ENCODE measurements at regions not wholly inside any gene's neighbourhood (a gene's known extent, or its start where the extent isn't known, plus 50 kb on each side); places are given as distances from the start of the nearest gene placed in this dataset.

DNA sequence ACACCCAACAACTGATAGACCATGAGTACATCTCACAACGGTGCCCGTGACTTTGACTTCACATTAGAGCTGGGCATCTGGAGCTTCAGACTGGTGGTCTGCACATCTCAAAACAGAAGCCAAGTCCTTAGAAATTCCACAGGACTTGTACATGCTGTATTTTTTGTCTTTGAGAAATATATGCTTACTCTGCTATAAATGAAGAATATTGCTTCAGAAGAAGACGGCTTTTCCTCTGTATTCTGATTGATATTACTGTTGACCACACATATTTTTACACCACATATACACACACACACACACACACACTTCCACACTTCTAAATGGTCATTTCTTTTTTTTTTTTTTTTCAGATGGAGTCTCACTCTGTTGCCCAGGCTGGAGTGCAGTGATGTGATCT lies 338.3 kb upstream of the KIF2A start:
- no peak for DNase-seq (ENCODE audit: low read depth, low spot score)
- in situ Hi-C loops (cut with HindIII; ENCODE audit: low pct_unique_long_range_greater_than_20kb, low sequenced_read_pairs): no loop called here

GRCh38 chr5:61969347-61969746 lies 336.7 kb upstream of the KIF2A start:
- in situ Hi-C loops (cut with HindIII; ENCODE audit: low pct_unique_long_range_greater_than_20kb, low sequenced_read_pairs): no loop called here
- DNase-seq (ENCODE audit: low read depth, low spot score): no peak

DNA sequence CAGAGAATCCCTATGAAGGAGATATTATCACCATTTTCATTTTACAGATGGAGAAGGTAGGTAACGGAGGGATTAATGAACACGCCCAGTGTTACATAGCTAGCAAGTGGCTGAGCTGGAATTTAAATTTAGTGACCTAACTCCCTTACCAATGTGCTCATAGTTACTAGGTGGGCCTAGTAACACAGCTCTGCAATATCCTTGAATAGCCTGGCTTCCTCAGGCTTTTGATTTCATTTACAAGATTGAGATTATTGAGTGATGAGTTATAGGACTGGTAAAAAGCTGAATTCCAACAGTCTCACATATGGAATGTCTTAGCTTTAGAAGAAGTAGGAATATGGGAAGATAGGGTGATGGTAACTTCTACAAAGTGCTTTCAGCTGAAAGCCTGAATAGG lies 336.3 kb upstream of the KIF2A start:
- in situ Hi-C loops (cut with HindIII; ENCODE audit: low pct_unique_long_range_greater_than_20kb, low sequenced_read_pairs): no loop called here
- no peak for DNase-seq (ENCODE audit: low read depth, low spot score)

DNA sequence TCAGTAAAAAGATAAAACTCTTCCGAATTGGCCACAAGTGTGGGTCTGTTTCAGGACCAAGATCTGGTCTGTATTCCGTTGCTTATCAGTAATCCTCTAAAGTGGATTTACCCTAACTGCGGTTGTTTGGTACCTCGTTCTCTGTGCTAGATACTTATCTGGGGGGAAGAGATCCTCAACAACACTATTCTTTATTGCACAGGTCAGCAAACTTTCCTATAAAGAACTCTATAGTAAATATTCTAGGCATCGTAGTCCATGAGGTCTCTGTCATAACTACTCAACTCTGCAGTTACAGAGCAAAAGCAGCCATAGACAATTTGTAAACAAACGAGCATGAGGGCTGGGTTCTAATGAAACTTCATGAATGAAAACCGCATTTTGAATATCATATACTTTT lies 335.8 kb upstream of the KIF2A start:
- DNase-seq (ENCODE audit: low read depth, low spot score): no peak
- in situ Hi-C loops (cut with HindIII; ENCODE audit: low pct_unique_long_range_greater_than_20kb, low sequenced_read_pairs): no loop called here

DNA sequence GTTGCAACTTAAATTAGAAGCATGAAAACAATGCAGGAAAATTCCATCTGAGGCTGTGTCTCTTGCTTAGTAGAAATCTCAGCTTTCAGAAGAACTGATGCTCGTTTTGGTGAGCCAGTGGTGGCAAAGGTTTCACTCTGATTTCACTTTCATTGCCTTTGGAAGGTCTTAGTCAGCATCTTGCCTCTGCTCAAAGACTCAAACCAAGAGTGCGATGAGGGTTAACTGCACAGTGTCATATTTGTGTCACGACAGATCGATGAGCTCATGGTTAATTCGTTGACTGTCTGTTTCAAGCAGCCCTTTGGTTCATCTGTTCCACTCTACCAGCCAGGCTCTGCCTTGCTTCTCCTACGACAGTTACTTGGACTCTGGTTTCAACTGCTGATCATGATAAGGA lies 331.3 kb upstream of the KIF2A start:
- in situ Hi-C loops (cut with HindIII; ENCODE audit: low pct_unique_long_range_greater_than_20kb, low sequenced_read_pairs): no loop called here

GRCh38 chr5:61981886-61982285 lies 324.1 kb upstream of the KIF2A start:
- no peak for DNase-seq (ENCODE audit: low read depth, low spot score)
- in situ Hi-C loops (cut with HindIII; ENCODE audit: low pct_unique_long_range_greater_than_20kb, low sequenced_read_pairs): no loop called here

More for the DNA sequence above, 331.3 kb upstream of the KIF2A start:
- DNase-seq (ENCODE audit: low read depth, low spot score): no peak

DNA sequence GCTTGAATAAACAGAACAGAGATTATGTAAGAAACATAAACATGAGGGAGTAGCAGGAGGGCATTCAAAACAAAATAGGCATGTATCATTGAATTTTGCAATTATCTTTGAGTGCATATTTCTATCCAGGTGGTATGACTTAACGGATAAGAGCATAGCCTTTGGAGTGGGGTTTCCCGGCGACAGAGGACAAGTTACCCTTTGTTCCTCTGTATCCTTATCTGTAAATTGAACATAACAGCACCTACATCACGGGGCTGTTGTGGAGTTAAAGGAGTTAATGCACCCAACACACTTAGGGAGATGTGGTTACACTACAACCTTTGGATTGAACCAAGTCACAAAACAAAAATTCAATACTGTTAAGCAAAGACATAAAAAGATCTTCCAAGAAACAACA lies 314.6 kb upstream of the KIF2A start:
- DNase-seq (ENCODE audit: low read depth, low spot score): no peak
- in situ Hi-C loops (cut with HindIII; ENCODE audit: low pct_unique_long_range_greater_than_20kb, low sequenced_read_pairs): no loop called here

- in situ Hi-C loops (cut with HindIII; ENCODE audit: low pct_unique_long_range_greater_than_20kb, low sequenced_read_pairs): no loop called here
- no peak for DNase-seq (ENCODE audit: low read depth, low spot score)
These were observed 314.1 kb upstream of the KIF2A start for GRCh38 chr5:61991866-61992265.

- DNase-seq (ENCODE audit: low read depth, low spot score): no peak
- in situ Hi-C loops (cut with HindIII; ENCODE audit: low pct_unique_long_range_greater_than_20kb, low sequenced_read_pairs): no loop called here
These were observed 312.6 kb upstream of the KIF2A start for GRCh38 chr5:61993295-61993927.

GRCh38 chr5:61994171-61994570 lies 311.8 kb upstream of the KIF2A start:
- no peak for DNase-seq (ENCODE audit: low read depth, low spot score)
- in situ Hi-C loops (cut with HindIII; ENCODE audit: low pct_unique_long_range_greater_than_20kb, low sequenced_read_pairs): no loop called here

- no peak for DNase-seq (ENCODE audit: low read depth, low spot score)
- in situ Hi-C loops (cut with HindIII; ENCODE audit: low pct_unique_long_range_greater_than_20kb, low sequenced_read_pairs): no loop called here
These were observed 310.5 kb upstream of the KIF2A start for GRCh38 chr5:61995486-61995885.

DNA sequence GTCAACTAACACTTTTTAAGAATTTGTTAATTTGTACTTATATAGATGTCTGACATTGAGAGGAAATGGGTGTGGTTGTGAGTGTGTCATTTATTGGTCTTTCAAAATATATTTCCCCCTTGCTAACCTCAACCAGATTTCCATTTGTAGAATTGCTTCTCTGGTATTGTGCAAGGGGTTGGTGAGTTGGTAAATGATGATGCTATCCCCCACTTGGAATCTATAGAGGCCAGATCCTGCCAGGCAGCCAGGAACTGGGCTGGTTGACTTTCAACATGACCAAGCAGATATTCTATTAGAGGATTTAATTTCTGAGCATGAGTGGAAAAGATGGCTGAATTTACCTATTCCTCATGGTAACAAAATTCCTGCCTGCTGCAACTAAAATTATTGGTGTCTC lies 306.6 kb upstream of the KIF2A start:
- no peak for DNase-seq (ENCODE audit: low read depth, low spot score)

GRCh38 chr5:62000646-62001045 lies 305.4 kb upstream of the KIF2A start:
- in situ Hi-C loops (cut with HindIII; ENCODE audit: low pct_unique_long_range_greater_than_20kb, low sequenced_read_pairs): no loop called here
- no peak for DNase-seq (ENCODE audit: low read depth, low spot score)

More for the DNA sequence above, 306.6 kb upstream of the KIF2A start:
- in situ Hi-C loops (cut with HindIII; ENCODE audit: low pct_unique_long_range_greater_than_20kb, low sequenced_read_pairs): no loop called here

DNA sequence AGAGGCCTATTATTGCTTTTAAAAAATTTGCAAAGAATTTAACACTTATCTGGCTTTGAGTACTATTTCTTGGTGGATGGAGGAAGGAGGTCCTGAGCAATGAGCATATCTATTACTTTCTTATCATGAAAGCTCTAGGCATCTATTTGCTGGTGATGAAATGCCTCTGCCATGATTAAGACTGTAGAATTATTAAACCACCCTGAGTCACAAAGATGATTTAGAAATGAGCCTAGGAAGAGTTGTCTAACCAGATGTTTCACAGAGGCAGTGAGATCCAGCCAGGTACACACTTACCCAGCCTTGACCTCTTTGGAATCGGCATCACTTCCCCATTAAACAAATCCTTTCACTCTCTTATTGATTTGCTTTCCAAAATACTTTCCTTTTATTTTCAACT lies 304.4 kb upstream of the KIF2A start:
- in situ Hi-C loops (cut with HindIII; ENCODE audit: low pct_unique_long_range_greater_than_20kb, low sequenced_read_pairs): no loop called here
- no peak for DNase-seq (ENCODE audit: low read depth, low spot score)

GRCh38 chr5:62002436-62002835 lies 303.6 kb upstream of the KIF2A start:
- no peak for DNase-seq (ENCODE audit: low read depth, low spot score)
- in situ Hi-C loops (cut with HindIII; ENCODE audit: low pct_unique_long_range_greater_than_20kb, low sequenced_read_pairs): no loop called here

DNA sequence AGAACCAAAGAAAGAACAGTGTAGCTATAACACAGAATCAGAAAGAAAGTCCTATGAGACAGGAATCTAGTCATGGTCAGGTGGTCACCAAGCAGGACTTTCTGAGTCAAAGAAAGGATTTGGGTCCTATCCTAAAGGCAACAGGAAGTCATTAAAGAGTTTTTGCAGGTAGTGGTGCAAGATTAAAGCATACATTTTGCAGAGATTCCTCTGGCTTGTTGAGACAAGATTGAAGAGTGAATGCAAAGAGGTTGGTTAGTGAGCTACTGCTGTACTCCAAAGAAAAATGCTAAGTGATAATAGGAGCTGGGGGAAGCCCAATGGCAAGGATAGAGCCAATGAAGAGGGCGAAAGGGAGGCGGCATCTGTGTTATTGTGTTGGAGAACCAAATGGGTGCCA lies 300.5 kb upstream of the KIF2A start:
- no peak for DNase-seq (ENCODE audit: low read depth, low spot score)

GRCh38 chr5:62007457-62007856 lies 298.5 kb upstream of the KIF2A start:
- DNase-seq (ENCODE audit: low read depth, low spot score): no peak
- in situ Hi-C loops (cut with HindIII; ENCODE audit: low pct_unique_long_range_greater_than_20kb, low sequenced_read_pairs): no loop called here

More for the DNA sequence above, 300.5 kb upstream of the KIF2A start:
- in situ Hi-C loops (cut with HindIII; ENCODE audit: low pct_unique_long_range_greater_than_20kb, low sequenced_read_pairs): no loop called here

DNA sequence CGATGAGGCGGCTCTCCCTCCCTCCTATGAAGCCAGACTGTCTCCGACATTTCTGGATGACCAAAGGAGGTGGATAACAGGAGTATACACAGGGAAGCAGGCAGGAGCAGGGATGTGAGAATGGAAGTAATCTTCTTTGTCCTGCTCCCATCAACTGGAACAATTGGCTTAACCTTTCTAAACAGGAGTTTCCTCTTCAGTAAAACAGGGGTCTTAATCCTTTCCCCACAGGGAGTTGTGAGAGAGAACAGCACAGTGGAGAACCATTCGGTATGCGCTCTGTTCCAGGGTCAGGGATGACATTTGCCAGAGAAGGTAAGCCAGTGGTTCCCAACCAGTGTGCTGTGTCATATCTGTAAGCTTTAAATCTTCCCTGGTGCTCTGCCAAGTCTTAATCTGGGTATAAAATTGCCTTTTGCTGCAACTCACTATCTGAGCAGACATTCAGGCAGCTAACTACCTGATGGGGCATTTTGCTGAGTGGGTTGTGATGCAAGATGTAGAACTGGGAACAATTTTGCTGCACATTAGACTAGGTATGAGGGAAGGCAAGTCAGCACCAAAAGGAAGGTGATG lies 294.8 kb upstream of the KIF2A start:
- DNase-seq (ENCODE audit: low read depth, low spot score): no peak
- in situ Hi-C loops (cut with HindIII; ENCODE audit: low pct_unique_long_range_greater_than_20kb, low sequenced_read_pairs): no loop called here

DNA sequence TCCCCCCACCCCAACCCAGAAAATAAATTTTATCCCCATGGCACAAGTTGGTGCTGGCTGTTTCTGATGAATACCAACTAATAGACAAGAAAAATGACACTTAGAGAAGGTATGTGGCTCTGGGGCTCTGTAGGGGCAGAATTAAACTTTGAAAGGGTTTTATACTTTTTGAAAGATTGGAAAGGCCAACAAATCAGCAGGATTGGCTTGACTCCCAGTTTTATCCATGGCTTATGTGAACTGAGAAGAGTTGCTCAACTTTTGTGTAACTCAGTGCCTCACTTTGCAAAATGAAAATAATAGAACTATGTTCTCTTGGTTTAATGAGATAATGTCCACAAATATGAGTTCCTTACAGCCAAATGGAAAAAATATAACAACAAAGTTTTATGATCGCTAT lies 288.9 kb upstream of the KIF2A start:
- DNase-seq (ENCODE audit: low read depth, low spot score): no peak
- in situ Hi-C loops (cut with HindIII; ENCODE audit: low pct_unique_long_range_greater_than_20kb, low sequenced_read_pairs): no loop called here

DNA sequence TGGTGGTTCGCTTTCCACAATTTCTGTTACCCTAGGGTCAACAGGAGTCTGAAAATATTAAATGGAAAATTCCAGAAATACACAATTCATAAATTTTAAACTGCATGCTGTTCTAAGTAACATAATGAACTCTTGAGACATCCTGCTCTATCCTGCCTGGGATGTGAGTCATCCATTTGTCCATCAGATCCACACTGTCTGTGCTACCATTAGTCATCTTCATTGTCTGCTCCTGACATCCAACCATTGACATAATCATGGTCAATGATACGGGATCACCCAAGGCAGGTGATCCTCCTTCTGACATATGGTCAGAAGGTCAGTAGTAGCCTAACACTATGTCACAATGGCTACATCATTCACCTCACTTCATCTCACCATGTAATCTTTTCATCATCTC lies 276.7 kb upstream of the KIF2A start:
- DNase-seq (ENCODE audit: low read depth, low spot score): no peak

More for the DNA sequence above, 276.7 kb upstream of the KIF2A start:
- in situ Hi-C loops (cut with HindIII; ENCODE audit: low pct_unique_long_range_greater_than_20kb, low sequenced_read_pairs): no loop called here

Measured in SK-MEL-5 (cell line).